DND-41 (cell line): ENCODE measurements at regions not wholly inside any gene's neighbourhood (a gene's known extent, or its start where the extent isn't known, plus 50 kb on each side); places are given as distances from the start of the nearest gene placed in this dataset.

Source experiments
- CTCF ChIP-seq: IDR thresholded peaks from 2 replicates; pipeline ENCODE4 v1.5.1; 2012; ENCODE audit warnings: borderline replicate concordance, low read length, moderate library complexity, mild to moderate bottlenecking; ENCODE audit not compliant: poor library complexity, severe bottlenecking; ENCODE audit errors: extremely low read depth
- EZH2 ChIP-seq: IDR thresholded peaks from 3 replicates; pipeline ENCODE4 v1.6.1; 2012; ENCODE audit warnings: borderline replicate concordance, low read depth, mild to moderate bottlenecking, moderate library complexity, low read length, inconsistent platforms; ENCODE audit not compliant: severe bottlenecking

- TF ChIP-seq CTCF (no peak), EZH2 (no peak)
Measured at GRCh38 chr2:160731415-160731814, 237.8 kb upstream of the RBMS1 start.
